ENCODE measurements at regions not wholly inside any gene's neighbourhood (a gene's known extent, or its start where the extent isn't known, plus 50 kb on each side); places are given as distances from the start of the nearest gene placed in this dataset.

GRCh38 chr6:100137759-100138158 lies 143.7 kb upstream of the MCHR2 start:
- intact Hi-C loops (cut with DNase I): no loop called here
- ATAC-seq (no peak), DNase-seq (no peak)
- Histone ChIP-seq H3K9me3 (no peaks in the 10 kb centered on the region), H3K4me1 (no peaks in the 10 kb centered on the region), H3K27ac (no peak overlapping the region), H3K36me3 (no peaks in the 10 kb centered on the region), H3K27me3 (no peaks in the 10 kb centered on the region), H3K4me3 (no peak overlapping the region)
- no peak for TF ChIP-seq CTCF (IDR thresholded peaks at IDR 0.05)

GRCh38 chr6:100136590-100136989 lies 142.6 kb upstream of the MCHR2 start:
- no peak for TF ChIP-seq CTCF (IDR thresholded peaks at IDR 0.05)
- no peak for DNase-seq
- H3K36me3 ChIP-seq: no peaks in the 10 kb centered on the region
- H3K27ac ChIP-seq: no peak overlapping the region
- no peaks in the 10 kb centered on the region for H3K27me3 ChIP-seq
- H3K4me1 ChIP-seq: no peaks in the 10 kb centered on the region
- intact Hi-C loops (cut with DNase I): no loop called here
- H3K4me3 ChIP-seq: no peak overlapping the region
- no peak for ATAC-seq
- no peaks in the 10 kb centered on the region for H3K9me3 ChIP-seq

GRCh38 chr6:100135977-100136376 lies 142.0 kb upstream of the MCHR2 start:
- H3K36me3 ChIP-seq: no peaks in the 10 kb centered on the region
- no peak for ATAC-seq
- no peak for TF ChIP-seq CTCF (IDR thresholded peaks at IDR 0.05)
- no peak overlapping the region for H3K27ac ChIP-seq
- H3K27me3 ChIP-seq: no peaks in the 10 kb centered on the region
- H3K4me3 ChIP-seq: no peak overlapping the region
- intact Hi-C loops (cut with DNase I): no loop called here
- no peaks in the 10 kb centered on the region for H3K9me3 ChIP-seq
- H3K4me1 ChIP-seq: no peaks in the 10 kb centered on the region
- DNase-seq: no peak

- Histone ChIP-seq H3K4me3 (no peak overlapping the region), H3K4me1 (no peaks in the 10 kb centered on the region), H3K27ac (no peak overlapping the region), H3K27me3 (no peaks in the 10 kb centered on the region), H3K9me3 (no peaks in the 10 kb centered on the region), H3K36me3 (no peaks in the 10 kb centered on the region)
- intact Hi-C loops (cut with DNase I): no loop called here
- ATAC-seq: no peak
- DNase-seq: no peak
- no peak for TF ChIP-seq CTCF (IDR thresholded peaks at IDR 0.05)
These were observed 140.7 kb upstream of the MCHR2 start for GRCh38 chr6:100134703-100135102.

- DNase-seq (no peak), ATAC-seq (no peak)
- TF ChIP-seq CTCF (IDR thresholded peaks at IDR 0.05): no peak
- no peaks in the 10 kb centered on the region for H3K36me3 ChIP-seq
- H3K4me1 ChIP-seq: no peaks in the 10 kb centered on the region
- H3K27ac ChIP-seq: no peak overlapping the region
- no peaks in the 10 kb centered on the region for H3K9me3 ChIP-seq
- H3K27me3 ChIP-seq: no peaks in the 10 kb centered on the region
- H3K4me3 ChIP-seq: no peak overlapping the region
- intact Hi-C loops (cut with DNase I): no loop called here
These were observed 140.3 kb upstream of the MCHR2 start for GRCh38 chr6:100134297-100134696.

- no peaks in the 10 kb centered on the region for H3K27me3 ChIP-seq
- no peak for ATAC-seq
- no peak for TF ChIP-seq CTCF (IDR thresholded peaks at IDR 0.05)
- no peaks in the 10 kb centered on the region for H3K36me3 ChIP-seq
- H3K9me3 ChIP-seq: no peaks in the 10 kb centered on the region
- intact Hi-C loops (cut with DNase I): no loop called here
- DNase-seq: no peak
- no peaks in the 10 kb centered on the region for H3K4me1 ChIP-seq
- no peak overlapping the region for H3K27ac ChIP-seq
- H3K4me3 ChIP-seq: no peak overlapping the region
These were observed 138.0 kb upstream of the MCHR2 start for GRCh38 chr6:100132005-100132404.
